ENCODE measurements at regions not wholly inside any gene's neighbourhood (a gene's known extent, or its start where the extent isn't known, plus 50 kb on each side); places are given as distances from the start of the nearest gene placed in this dataset.

DNA sequence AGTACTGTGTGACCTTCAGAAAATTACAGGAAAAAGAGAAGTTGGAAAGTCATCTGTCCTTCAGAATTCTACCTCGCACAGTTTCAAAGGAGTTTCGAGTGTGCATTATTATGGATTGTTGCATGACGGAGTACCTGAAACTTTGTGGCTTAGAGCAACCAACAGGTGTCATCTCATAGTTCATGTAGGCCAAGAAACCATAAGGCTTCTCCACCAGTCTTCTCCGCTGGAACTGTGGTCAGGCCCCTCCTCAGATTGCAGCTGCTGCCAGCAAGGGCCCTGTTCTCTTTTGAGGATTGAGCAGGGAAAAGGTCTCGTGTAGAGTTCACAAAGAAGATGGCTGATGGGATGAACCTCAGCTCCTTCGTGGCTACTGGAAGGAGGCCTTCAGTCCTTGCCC lies 151.2 kb upstream of the THBS2 start:
- TF ChIP-seq, protein P1, sequence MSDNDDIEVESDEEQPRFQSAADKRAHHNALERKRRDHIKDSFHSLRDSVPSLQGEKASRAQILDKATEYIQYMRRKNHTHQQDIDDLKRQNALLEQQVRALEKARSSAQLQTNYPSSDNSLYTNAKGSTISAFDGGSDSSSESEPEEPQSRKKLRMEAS (IDR thresholded peaks at IDR 0.05; ENCODE audit: low read depth): no peak
- TF ChIP-seq, protein P2, sequence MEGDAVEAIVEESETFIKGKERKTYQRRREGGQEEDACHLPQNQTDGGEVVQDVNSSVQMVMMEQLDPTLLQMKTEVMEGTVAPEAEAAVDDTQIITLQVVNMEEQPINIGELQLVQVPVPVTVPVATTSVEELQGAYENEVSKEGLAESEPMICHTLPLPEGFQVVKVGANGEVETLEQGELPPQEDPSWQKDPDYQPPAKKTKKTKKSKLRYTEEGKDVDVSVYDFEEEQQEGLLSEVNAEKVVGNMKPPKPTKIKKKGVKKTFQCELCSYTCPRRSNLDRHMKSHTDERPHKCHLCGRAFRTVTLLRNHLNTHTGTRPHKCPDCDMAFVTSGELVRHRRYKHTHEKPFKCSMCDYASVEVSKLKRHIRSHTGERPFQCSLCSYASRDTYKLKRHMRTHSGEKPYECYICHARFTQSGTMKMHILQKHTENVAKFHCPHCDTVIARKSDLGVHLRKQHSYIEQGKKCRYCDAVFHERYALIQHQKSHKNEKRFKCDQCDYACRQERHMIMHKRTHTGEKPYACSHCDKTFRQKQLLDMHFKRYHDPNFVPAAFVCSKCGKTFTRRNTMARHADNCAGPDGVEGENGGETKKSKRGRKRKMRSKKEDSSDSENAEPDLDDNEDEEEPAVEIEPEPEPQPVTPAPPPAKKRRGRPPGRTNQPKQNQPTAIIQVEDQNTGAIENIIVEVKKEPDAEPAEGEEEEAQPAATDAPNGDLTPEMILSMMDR (IDR thresholded peaks at IDR 0.05): no peak
- no peak for TF ChIP-seq TAF1 (IDR thresholded peaks at IDR 0.05; ENCODE audit: borderline replicate concordance, low read depth, low read length)
- TF ChIP-seq RFX5 (IDR thresholded peaks at IDR 0.05; ENCODE audit: low read length): no peak
- no peak for TF ChIP-seq FOXM1 (IDR thresholded peaks at IDR 0.05; ENCODE audit: low read depth)
- no peak for TF ChIP-seq EP300 (IDR thresholded peaks at IDR 0.05; ENCODE audit: borderline replicate concordance in 1 of 2, low read depth in 1 of 2, low read length in 1 of 2)
- no peak for TF ChIP-seq NFIC (IDR thresholded peaks at IDR 0.05; ENCODE audit: borderline replicate concordance)
- TF ChIP-seq RCOR1 (IDR thresholded peaks at IDR 0.05; ENCODE audit: low read length): no peak
- no peak for TF ChIP-seq POLR2AphosphoS5 (IDR thresholded peaks at IDR 0.05; ENCODE audit: low read depth, low read length)
- no peak for TF ChIP-seq RAD21 (IDR thresholded peaks at IDR 0.05; ENCODE audit: low read length)
- TF ChIP-seq MXI1 (IDR thresholded peaks at IDR 0.05; ENCODE audit: low read depth, low read length): no peak
- TF ChIP-seq, protein P3, sequence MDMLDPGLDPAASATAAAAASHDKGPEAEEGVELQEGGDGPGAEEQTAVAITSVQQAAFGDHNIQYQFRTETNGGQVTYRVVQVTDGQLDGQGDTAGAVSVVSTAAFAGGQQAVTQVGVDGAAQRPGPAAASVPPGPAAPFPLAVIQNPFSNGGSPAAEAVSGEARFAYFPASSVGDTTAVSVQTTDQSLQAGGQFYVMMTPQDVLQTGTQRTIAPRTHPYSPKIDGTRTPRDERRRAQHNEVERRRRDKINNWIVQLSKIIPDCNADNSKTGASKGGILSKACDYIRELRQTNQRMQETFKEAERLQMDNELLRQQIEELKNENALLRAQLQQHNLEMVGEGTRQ (IDR thresholded peaks at IDR 0.05; ENCODE audit: borderline replicate concordance, low read depth, low read length): no peak
- TF ChIP-seq TEAD4 (IDR thresholded peaks at IDR 0.05; ENCODE audit: borderline replicate concordance, insufficient read depth): no peak
- TF ChIP-seq, protein P4, sequence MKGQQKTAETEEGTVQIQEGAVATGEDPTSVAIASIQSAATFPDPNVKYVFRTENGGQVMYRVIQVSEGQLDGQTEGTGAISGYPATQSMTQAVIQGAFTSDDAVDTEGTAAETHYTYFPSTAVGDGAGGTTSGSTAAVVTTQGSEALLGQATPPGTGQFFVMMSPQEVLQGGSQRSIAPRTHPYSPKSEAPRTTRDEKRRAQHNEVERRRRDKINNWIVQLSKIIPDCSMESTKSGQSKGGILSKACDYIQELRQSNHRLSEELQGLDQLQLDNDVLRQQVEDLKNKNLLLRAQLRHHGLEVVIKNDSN (IDR thresholded peaks at IDR 0.05; ENCODE audit: borderline replicate concordance, low read depth): no peak
